H9 (cell line): ENCODE measurements at regions not wholly inside any gene's neighbourhood (a gene's known extent, or its start where the extent isn't known, plus 50 kb on each side); places are given as distances from the start of the nearest gene placed in this dataset.

Source experiments
- DNase-seq: peaks from one replicate; pipeline ENCODE4 v3.0.0-alpha.2; 2017
- H2AFZ ChIP-seq: one replicate; pipeline ENCODE4 v1.6.1; 2013; ENCODE audit warnings: mild to moderate bottlenecking, low read length, control low read depth, moderate library complexity
- H2AK5ac ChIP-seq: 2 replicates; pipeline ENCODE4 v1.6.1; 2013; ENCODE audit warnings: low read length, control low read depth, mixed read lengths; ENCODE audit not compliant: insufficient read length
- H2BK120ac ChIP-seq: one replicate; pipeline ENCODE4 v1.6.1; 2013; ENCODE audit warnings: low read depth, mild to moderate bottlenecking, low read length, control low read depth, inconsistent platforms; ENCODE audit not compliant: poor library complexity, severe bottlenecking
- H2BK12ac ChIP-seq: 2 replicates; pipeline ENCODE4 v1.6.1; 2013; ENCODE audit warnings: low read length, control low read depth, mixed read lengths, low read depth; ENCODE audit not compliant: insufficient read length
- H2BK15ac ChIP-seq: 2 replicates; pipeline ENCODE4 v1.6.1; 2013; ENCODE audit warnings: low read depth, low read length, control low read depth
- H2BK20ac ChIP-seq: one replicate; pipeline ENCODE4 v1.6.1; 2013; ENCODE audit warnings: low read depth, mild to moderate bottlenecking, low read length, control low read depth, inconsistent platforms; ENCODE audit not compliant: poor library complexity, severe bottlenecking
- H2BK5ac ChIP-seq: 2 replicates; pipeline ENCODE4 v1.6.1; 2013; ENCODE audit warnings: low read length, control low read depth, mixed read lengths; ENCODE audit not compliant: insufficient read length
- H3K14ac ChIP-seq: 2 replicates; pipeline ENCODE4 v1.6.1; 2013; ENCODE audit warnings: low read length, control low read depth; ENCODE audit not compliant: insufficient read depth
- H3K18ac ChIP-seq: 2 replicates; pipeline ENCODE4 v1.6.1; 2013; ENCODE audit warnings: low read depth, mild to moderate bottlenecking, mixed read lengths, low read length, control low read depth; ENCODE audit not compliant: insufficient read length
- H3K23ac ChIP-seq: 2 replicates; pipeline ENCODE4 v1.6.1; 2013; ENCODE audit warnings: low read length, control low read depth, mixed read lengths, low read depth; ENCODE audit not compliant: insufficient read length
- H3K23me2 ChIP-seq: 2 replicates; pipeline ENCODE4 v1.6.1; 2013; ENCODE audit warnings: low read depth, mild to moderate bottlenecking, mixed read lengths, low read length, control low read depth; ENCODE audit not compliant: insufficient read length, poor library complexity, severe bottlenecking
- H3K27ac ChIP-seq: 2 replicates; pipeline ENCODE4 v1.5.1; 2013; ENCODE audit warnings: low read length, control low read depth, mixed read lengths, low read depth; ENCODE audit not compliant: insufficient read length
- H3K27me3 ChIP-seq: 2 replicates; pipeline ENCODE4 v1.6.1; 2013; ENCODE audit warnings: low read length, control low read depth, inconsistent platforms; ENCODE audit not compliant: insufficient read depth
- H3K4ac ChIP-seq: 2 replicates; pipeline ENCODE4 v1.6.1; 2013; ENCODE audit warnings: low read depth, mild to moderate bottlenecking, control low read depth, inconsistent platforms, low read length, moderate library complexity
- H3K4me1 ChIP-seq: 2 replicates; pipeline ENCODE4 v1.6.1; 2013; ENCODE audit warnings: low read length, control low read depth, inconsistent platforms; ENCODE audit not compliant: insufficient read depth
- H3K4me2 ChIP-seq: 2 replicates; pipeline ENCODE4 v1.6.1; 2013; ENCODE audit warnings: low read length, control low read depth, mixed read lengths; ENCODE audit not compliant: insufficient read length, insufficient read depth
- H3K56ac ChIP-seq: 2 replicates; pipeline ENCODE4 v1.6.1; 2013; ENCODE audit warnings: low read depth, mild to moderate bottlenecking, mixed read lengths, low read length, control low read depth; ENCODE audit not compliant: insufficient read length
- H3K79me1 ChIP-seq: 2 replicates; pipeline ENCODE4 v1.6.1; 2013; ENCODE audit warnings: low read depth, mild to moderate bottlenecking, moderate library complexity, low read length, control low read depth, inconsistent platforms; ENCODE audit not compliant: insufficient read depth, poor library complexity, severe bottlenecking
- H3K79me2 ChIP-seq: 2 replicates; pipeline ENCODE4 v1.6.1; 2013; ENCODE audit warnings: low read length, control low read depth, inconsistent platforms; ENCODE audit not compliant: insufficient read depth
- H3K9ac ChIP-seq: 2 replicates; pipeline ENCODE4 v1.6.1; 2013; ENCODE audit warnings: low read length, control low read depth, mixed read lengths; ENCODE audit not compliant: insufficient read length; ENCODE audit errors: extremely low read depth
- H3K9me3 ChIP-seq: one replicate; pipeline ENCODE4 v1.6.1; 2013; ENCODE audit warnings: low read depth, low read length, inconsistent platforms; ENCODE audit not compliant: control insufficient read depth
- H3T11ph ChIP-seq: one replicate; pipeline ENCODE4 v1.6.1; 2013; ENCODE audit warnings: mild to moderate bottlenecking, low read length, control low read depth, inconsistent platforms
- H4K20me1 ChIP-seq: one replicate; pipeline ENCODE4 v1.6.1; 2013; ENCODE audit not compliant: control insufficient read depth, insufficient read length, insufficient read depth
- H4K5ac ChIP-seq: 2 replicates; pipeline ENCODE4 v1.6.1; 2013; ENCODE audit warnings: low read depth, mild to moderate bottlenecking, mixed read lengths, low read length, control low read depth; ENCODE audit not compliant: insufficient read length
- H4K8ac ChIP-seq: replicated peaks from 2 replicates; pipeline ENCODE4 v1.6.1; 2013; ENCODE audit warnings: low read length, control low read depth, mixed read lengths, low read depth; ENCODE audit not compliant: insufficient read length
- H4K91ac ChIP-seq: 2 replicates; pipeline ENCODE4 v1.6.1; 2013; ENCODE audit warnings: low read depth, mild to moderate bottlenecking, moderate library complexity, mixed read lengths, low read length, control low read depth; ENCODE audit not compliant: insufficient read length
- H3K27ac Mint-ChIP-seq, 3 experiments: 2 replicates in 2 of 3; 3 replicates in 1 of 3; pipeline ENCODE4 v1.8.0; 2020 to 2021; ENCODE audit warnings: mixed read lengths in 3 of 3, mild to moderate bottlenecking in 1 of 3, moderate library complexity in 1 of 3
- H3K27me3 Mint-ChIP-seq: 2 replicates; pipeline ENCODE4 v1.8.0; 2021; ENCODE audit warnings: low read depth, mild to moderate bottlenecking, moderate library complexity, mixed read lengths
- H3K36me3 Mint-ChIP-seq, 3 experiments: 2 replicates in 2 of 3; 3 replicates in 1 of 3; pipeline ENCODE4 v1.8.0; 2020 to 2021; ENCODE audit warnings: low read depth in 3 of 3, mixed read lengths in 3 of 3; ENCODE audit not compliant: insufficient read depth in 1 of 3
- H3K4me1 Mint-ChIP-seq, 2 experiments: 2 replicates each; pipeline ENCODE4 v1.8.0; 2020; ENCODE audit warnings: mixed read lengths in 2 of 2
- H3K4me3 Mint-ChIP-seq, 2 experiments: 2 replicates in 1 of 2; 3 replicates in 1 of 2; pipeline ENCODE4 v1.8.0; 2020 to 2021; ENCODE audit warnings: mild to moderate bottlenecking in 2 of 2, mixed read lengths in 2 of 2, moderate library complexity in 1 of 2
- H3K9me3 Mint-ChIP-seq, 2 experiments: 2 replicates in 1 of 2; 3 replicates in 1 of 2; pipeline ENCODE4 v1.8.0; 2020; ENCODE audit warnings: mild to moderate bottlenecking in 2 of 2, mixed read lengths in 2 of 2, moderate library complexity in 1 of 2
- WGBS: extraction: QIAGEN DNeasy Blood & Tissue Kit; methylation state at CpG from one replicate; pipeline ENCODE4 v1.1.7; 2013; ENCODE audit warnings: missing lambda C conversion rate, low lambda C conversion rate, mixed read lengths; ENCODE audit not compliant: insufficient read length; ENCODE audit errors: extremely low coverage; 5-methylcytosine and 5-hydroxymethylcytosine counted together
- TF ChIP-seq, protein P1 (sequence below): fragments of 200-600 bp; sonication (generic); conservative IDR thresholded peaks from 3 replicates; pipeline ENCODE4 v1.8.0; 2021; ENCODE audit warnings: antibody characterized with exemption, mild to moderate bottlenecking

DNA sequence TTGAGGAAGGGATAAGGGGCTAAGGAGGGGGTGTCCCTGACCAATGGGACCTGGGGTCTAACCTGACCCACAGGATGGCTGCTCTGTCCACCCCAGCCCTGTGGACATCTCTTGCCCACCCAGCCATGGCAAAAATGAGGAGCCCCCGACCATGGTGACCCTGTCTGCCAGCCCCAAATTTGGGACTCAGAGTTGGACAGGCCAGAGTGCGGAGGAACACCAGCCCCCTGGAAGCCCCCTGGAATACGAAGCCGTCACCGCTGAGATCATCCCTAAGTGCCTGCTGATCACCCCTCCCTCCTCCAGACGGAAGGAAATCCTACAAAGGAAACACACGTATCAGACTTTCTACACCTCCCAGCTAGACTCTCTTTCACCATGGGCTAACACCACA lies 119.3 kb downstream of the SIK1 start:
- Histone ChIP-seq H3K4me1 (peaks cover 4% of the 10 kb centered on the region; the same call in 1 of the 2 replicates), H3K4me2 (no peak overlapping the region), H3K79me1 (no peaks in the 10 kb centered on the region), H3K79me2 (no peaks in the 10 kb centered on the region), H2BK20ac (no peak overlapping the region), H3K4ac (no peak overlapping the region), H3K56ac (no peak overlapping the region), H3K23ac (no peak overlapping the region), H2BK120ac (no peak overlapping the region), H3K9ac (no peak overlapping the region), H3K23me2 (no peaks in the 10 kb centered on the region), H3K27me3 (no peaks in the 10 kb centered on the region), H2BK12ac (no peak overlapping the region), H2BK5ac (no peak overlapping the region), H4K20me1 (no peaks in the 10 kb centered on the region), H4K5ac (no peak overlapping the region), H2AFZ (no peak overlapping the region), H3K9me3 (no peaks in the 10 kb centered on the region), H3K18ac (no peak overlapping the region), H4K8ac (no peak overlapping the region), H2BK15ac (no peak overlapping the region), H4K91ac (no peak overlapping the region), H3K27ac (no peak overlapping the region), H3T11ph (no peak overlapping the region), H2AK5ac (no peak overlapping the region), H3K14ac (no peak overlapping the region; the same call in 1 of the 2 replicates)
- TF ChIP-seq, protein P1, sequence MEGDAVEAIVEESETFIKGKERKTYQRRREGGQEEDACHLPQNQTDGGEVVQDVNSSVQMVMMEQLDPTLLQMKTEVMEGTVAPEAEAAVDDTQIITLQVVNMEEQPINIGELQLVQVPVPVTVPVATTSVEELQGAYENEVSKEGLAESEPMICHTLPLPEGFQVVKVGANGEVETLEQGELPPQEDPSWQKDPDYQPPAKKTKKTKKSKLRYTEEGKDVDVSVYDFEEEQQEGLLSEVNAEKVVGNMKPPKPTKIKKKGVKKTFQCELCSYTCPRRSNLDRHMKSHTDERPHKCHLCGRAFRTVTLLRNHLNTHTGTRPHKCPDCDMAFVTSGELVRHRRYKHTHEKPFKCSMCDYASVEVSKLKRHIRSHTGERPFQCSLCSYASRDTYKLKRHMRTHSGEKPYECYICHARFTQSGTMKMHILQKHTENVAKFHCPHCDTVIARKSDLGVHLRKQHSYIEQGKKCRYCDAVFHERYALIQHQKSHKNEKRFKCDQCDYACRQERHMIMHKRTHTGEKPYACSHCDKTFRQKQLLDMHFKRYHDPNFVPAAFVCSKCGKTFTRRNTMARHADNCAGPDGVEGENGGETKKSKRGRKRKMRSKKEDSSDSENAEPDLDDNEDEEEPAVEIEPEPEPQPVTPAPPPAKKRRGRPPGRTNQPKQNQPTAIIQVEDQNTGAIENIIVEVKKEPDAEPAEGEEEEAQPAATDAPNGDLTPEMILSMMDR = no peak
- Mint-ChIP-seq H3K4me3 (no peak overlapping the region), H3K4me1 (peaks cover 22 to 23% of the 10 kb centered on the region in 2 experiments), H3K36me3 (no peaks in the 10 kb centered on the region; a peak in 1 of 7 replicates), H3K9me3 (no peaks in the 10 kb centered on the region), H3K27me3 (no peaks in the 10 kb centered on the region), H3K27ac (peak overlapping the region in 2 of 3 experiments; percentile 32 to 61; a peak in 3 of 7 replicates)
- no peak for DNase-seq
- WGBS = no CpG with 5 or more reads among the region's 7 CpGs
